ENCODE measurements at regions not wholly inside any gene's neighbourhood (a gene's known extent, or its start where the extent isn't known, plus 50 kb on each side); places are given as distances from the start of the nearest gene placed in this dataset.

DNA sequence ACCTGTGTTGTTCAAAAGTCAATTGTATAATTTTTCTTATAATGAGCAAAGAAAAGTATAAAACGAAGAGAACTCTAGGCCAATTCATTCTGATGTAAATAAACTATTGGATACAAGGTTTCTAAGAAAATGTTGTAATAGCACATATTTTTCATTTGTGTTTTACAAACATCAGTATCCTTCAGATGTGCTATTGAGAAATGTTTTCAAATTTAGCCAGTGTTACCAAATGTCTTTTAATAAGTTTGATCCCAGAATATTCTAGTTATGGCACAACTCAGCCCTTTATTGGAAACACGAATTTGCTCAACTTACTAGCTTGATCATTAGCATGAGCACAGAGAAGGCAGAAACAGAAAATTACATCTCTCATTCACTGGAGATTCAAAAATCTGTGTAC is 319.3 kb downstream of the IL15 start:
- TF ChIP-seq SP1 (IDR thresholded peaks at IDR 0.05; ENCODE audit: low read depth), result no peak
- no peak for TF ChIP-seq ZNF274 (IDR thresholded peaks at IDR 0.05; ENCODE audit: low read depth, low read length)
- TF ChIP-seq RAD21 (IDR thresholded peaks at IDR 0.05; ENCODE audit: low read depth), result no peak
- no peak for TF ChIP-seq ELF1 (IDR thresholded peaks at IDR 0.05; ENCODE audit: borderline replicate concordance, low read depth)
- TF ChIP-seq CBX3 (IDR thresholded peaks at IDR 0.05; ENCODE audit: low read depth), result no peak
- TF ChIP-seq POLR2AphosphoS5 (IDR thresholded peaks at IDR 0.05; ENCODE audit: low read depth, low read length), result no peak
- TF ChIP-seq TCF7L2 (IDR thresholded peaks at IDR 0.05; ENCODE audit: borderline replicate concordance, extremely low read depth, insufficient read depth, insufficient read length), result no peak
- TF ChIP-seq JUND (IDR thresholded peaks at IDR 0.05), result no peak
- TF ChIP-seq SIN3A (IDR thresholded peaks at IDR 0.05; ENCODE audit: low read depth), result no peak
- TF ChIP-seq, protein P1, sequence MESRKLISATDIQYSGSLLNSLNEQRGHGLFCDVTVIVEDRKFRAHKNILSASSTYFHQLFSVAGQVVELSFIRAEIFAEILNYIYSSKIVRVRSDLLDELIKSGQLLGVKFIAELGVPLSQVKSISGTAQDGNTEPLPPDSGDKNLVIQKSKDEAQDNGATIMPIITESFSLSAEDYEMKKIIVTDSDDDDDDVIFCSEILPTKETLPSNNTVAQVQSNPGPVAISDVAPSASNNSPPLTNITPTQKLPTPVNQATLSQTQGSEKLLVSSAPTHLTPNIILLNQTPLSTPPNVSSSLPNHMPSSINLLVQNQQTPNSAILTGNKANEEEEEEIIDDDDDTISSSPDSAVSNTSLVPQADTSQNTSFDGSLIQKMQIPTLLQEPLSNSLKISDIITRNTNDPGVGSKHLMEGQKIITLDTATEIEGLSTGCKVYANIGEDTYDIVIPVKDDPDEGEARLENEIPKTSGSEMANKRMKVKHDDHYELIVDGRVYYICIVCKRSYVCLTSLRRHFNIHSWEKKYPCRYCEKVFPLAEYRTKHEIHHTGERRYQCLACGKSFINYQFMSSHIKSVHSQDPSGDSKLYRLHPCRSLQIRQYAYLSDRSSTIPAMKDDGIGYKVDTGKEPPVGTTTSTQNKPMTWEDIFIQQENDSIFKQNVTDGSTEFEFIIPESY (IDR thresholded peaks at IDR 0.05; ENCODE audit: extremely low read depth, insufficient replicate concordance, low read length), result no peak
- no peak for TF ChIP-seq YY1 (IDR thresholded peaks at IDR 0.05; ENCODE audit: extremely low read depth, insufficient replicate concordance, low read depth, low read length)
- no peak for TF ChIP-seq FOSL1 (IDR thresholded peaks at IDR 0.05; ENCODE audit: low read depth)
- TF ChIP-seq, protein P2, sequence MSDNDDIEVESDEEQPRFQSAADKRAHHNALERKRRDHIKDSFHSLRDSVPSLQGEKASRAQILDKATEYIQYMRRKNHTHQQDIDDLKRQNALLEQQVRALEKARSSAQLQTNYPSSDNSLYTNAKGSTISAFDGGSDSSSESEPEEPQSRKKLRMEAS (IDR thresholded peaks at IDR 0.05), result no peak
- no peak for TF ChIP-seq EGR1 (IDR thresholded peaks at IDR 0.05; ENCODE audit: low read depth)
- TF ChIP-seq SRF (IDR thresholded peaks at IDR 0.05; ENCODE audit: low read depth), result no peak
- H3K27ac ChIP-seq (ENCODE audit: low read depth, low read length), result no peak overlapping the region
- no peak overlapping the region for H2AFZ ChIP-seq (ENCODE audit: low read depth, low read length, poor library complexity, severe bottlenecking)
- no peak overlapping the region for H3K4me2 ChIP-seq (ENCODE audit: low read length)
- no peak overlapping the region for H3K4me3 ChIP-seq (replicated peaks in 1 of 2; ENCODE audit: low read depth in 1 of 2, low read length in 2 of 2)
- H4K20me1 ChIP-seq (ENCODE audit: insufficient read depth), result no peaks in the 10 kb centered on the region
- ChIA-PET RAD21 (ENCODE audit: low non-redundant PET in 1 of 2, low total read pairs in 2 of 2, uncharacterized antibody in 2 of 2, unreplicated experiment in 2 of 2) (no interaction called here), POLR2A (no interaction called here), CTCF (no interaction called here)
- no peaks in the 10 kb centered on the region for H3K27me3 ChIP-seq (ENCODE audit: insufficient read depth, low read length)
- H3K9me2 ChIP-seq (ENCODE audit: insufficient read depth), result no peaks in the 10 kb centered on the region
- no peaks in the 10 kb centered on the region for H3K9me3 ChIP-seq (ENCODE audit: control insufficient read depth in 1 of 2, insufficient read depth in 1 of 2, low read depth in 1 of 2, low read length in 2 of 2)
- intact Hi-C loops (cut with micrococcal nuclease), result no loop called here
- ATAC-seq (no peak), DNase-seq (ENCODE audit: low read depth, low spot score) (no peak)
- no peaks in the 10 kb centered on the region for H3K4me1 ChIP-seq (ENCODE audit: control insufficient read depth in 1 of 2, insufficient read depth in 2 of 2, low read length in 2 of 2)
- H3K36me3 ChIP-seq (ENCODE audit: control insufficient read depth in 1 of 2, insufficient read depth in 2 of 2, low read length in 2 of 2), result no peaks in the 10 kb centered on the region
- no peaks in the 10 kb centered on the region for H3K79me2 ChIP-seq (ENCODE audit: insufficient read depth, low read length)
- H3K9ac ChIP-seq (ENCODE audit: low read length), result no peak overlapping the region
- no TSS peak for BruUV-seq (replicated peaks)
